CD4-positive, alpha-beta T cell treated with Interleukin-21 for 1 hour (primary cell): ENCODE measurements at regions not wholly inside any gene's neighbourhood (a gene's known extent, or its start where the extent isn't known, plus 50 kb on each side); places are given as distances from the start of the nearest gene placed in this dataset.
A peak's percentile ranks its signal among the peaks of the same experiment; 100 is the strongest.

Experiments
- DNase-seq: peaks from one replicate; pipeline ENCODE4 v3.0.0-alpha.2; 2020

- DNase-seq: no peak
Measured at GRCh38 chr5:141745390-141745789, 63.4 kb upstream of the ARAP3 start.

- DNase-seq: no peak
Measured at GRCh38 chr5:141743866-141744272, 61.8 kb upstream of the ARAP3 start.

GRCh38 chr5:141742866-141743851, 61.1 kb upstream of the ARAP3 start:
- DNase-seq: no peak

GRCh38 chr5:141742144-141742543, 60.1 kb upstream of the ARAP3 start:
- no peak for DNase-seq

- DNase-seq: no peak
Measured at GRCh38 chr5:141740885-141741284, 58.9 kb upstream of the ARAP3 start.

- no peak for DNase-seq
Measured at GRCh38 chr5:141737535-141737934, 55.5 kb upstream of the ARAP3 start.

- DNase-seq: no peak
Measured at GRCh38 chr5:141735823-141736222, 53.8 kb upstream of the ARAP3 start.

GRCh38 chr5:141734501-141735229, 52.6 kb upstream of the ARAP3 start:
- peak; percentile 13 for DNase-seq

- DNase-seq: no peak
Measured at GRCh38 chr5:141733198-141733597, 51.2 kb upstream of the ARAP3 start.

GRCh38 chr5:141732417-141732816, 50.4 kb upstream of the ARAP3 start:
- DNase-seq: no peak
